ENCODE measurements at regions not wholly inside any gene's neighbourhood (a gene's known extent, or its start where the extent isn't known, plus 50 kb on each side); places are given as distances from the start of the nearest gene placed in this dataset.

- no peak for DNase-seq
Observed at GRCh38 chr13:40152145-40152544, 496.7 kb downstream of the COG6 start.

GRCh38 chr13:40152922-40153321 lies 497.5 kb downstream of the COG6 start:
- DNase-seq: no peak

- peak; percentile 4 for DNase-seq
Observed at GRCh38 chr13:40153516-40153915, 498.1 kb downstream of the COG6 start.

GRCh38 chr13:40155201-40155600 lies 499.7 kb downstream of the COG6 start:
- no peak for DNase-seq

- DNase-seq: no peak
Observed at GRCh38 chr13:40158218-40158617, 502.8 kb downstream of the COG6 start.

GRCh38 chr13:40158757-40159156 lies 503.3 kb downstream of the COG6 start:
- no peak for DNase-seq

GRCh38 chr13:40159736-40160135 lies 504.3 kb downstream of the COG6 start:
- DNase-seq: no peak

- DNase-seq: no peak
Observed at GRCh38 chr13:40160618-40161350, 505.3 kb downstream of the COG6 start.

GRCh38 chr13:40161351-40161810 lies 505.1 kb downstream of the FOXO1 start:
- no peak for DNase-seq

- DNase-seq: no peak
Observed at GRCh38 chr13:40161931-40162330, 504.5 kb downstream of the FOXO1 start.

- no peak for DNase-seq
Observed at GRCh38 chr13:40163066-40164000, 503.1 kb downstream of the FOXO1 start.

- DNase-seq: no peak
Observed at GRCh38 chr13:40164133-40164532, 502.3 kb downstream of the FOXO1 start.

GRCh38 chr13:40165316-40165932 lies 501.0 kb downstream of the FOXO1 start:
- no peak for DNase-seq

GRCh38 chr13:40167327-40167726 lies 499.1 kb downstream of the FOXO1 start:
- DNase-seq: no peak

- DNase-seq: no peak
Observed at GRCh38 chr13:40168425-40169166, 497.8 kb downstream of the FOXO1 start.

GRCh38 chr13:40169476-40169875 lies 497.0 kb downstream of the FOXO1 start:
- no peak for DNase-seq

- DNase-seq: no peak
Observed at GRCh38 chr13:40170091-40170490, 496.4 kb downstream of the FOXO1 start.

- DNase-seq: no peak
Observed at GRCh38 chr13:40170982-40171381, 495.5 kb downstream of the FOXO1 start.

- no peak for DNase-seq
Observed at GRCh38 chr13:40171566-40171965, 494.9 kb downstream of the FOXO1 start.

- no peak for DNase-seq
Observed at GRCh38 chr13:40172149-40172591, 494.3 kb downstream of the FOXO1 start.

GRCh38 chr13:40172878-40173277 lies 493.6 kb downstream of the FOXO1 start:
- no peak for DNase-seq

GRCh38 chr13:40175639-40176038 lies 490.8 kb downstream of the FOXO1 start:
- DNase-seq: no peak

- DNase-seq: no peak
Observed at GRCh38 chr13:40176242-40176641, 490.2 kb downstream of the FOXO1 start.
